HG02885 (cell line): ENCODE measurements at regions not wholly inside any gene's neighbourhood (a gene's known extent, or its start where the extent isn't known, plus 50 kb on each side); places are given as distances from the start of the nearest gene placed in this dataset.

Source experiments
- ATAC-seq: cut with Tn5 transposase; IDR thresholded peaks from one replicate; pipeline ENCODE4 v1.9.1; 2021; ENCODE audit warnings: mild to moderate bottlenecking; ENCODE audit not compliant: unreplicated experiment, poor library complexity

- ATAC-seq: no peak
These were observed 496.7 kb downstream of the SPRY1 start for GRCh38 chr4:123893011-123893981.

DNA sequence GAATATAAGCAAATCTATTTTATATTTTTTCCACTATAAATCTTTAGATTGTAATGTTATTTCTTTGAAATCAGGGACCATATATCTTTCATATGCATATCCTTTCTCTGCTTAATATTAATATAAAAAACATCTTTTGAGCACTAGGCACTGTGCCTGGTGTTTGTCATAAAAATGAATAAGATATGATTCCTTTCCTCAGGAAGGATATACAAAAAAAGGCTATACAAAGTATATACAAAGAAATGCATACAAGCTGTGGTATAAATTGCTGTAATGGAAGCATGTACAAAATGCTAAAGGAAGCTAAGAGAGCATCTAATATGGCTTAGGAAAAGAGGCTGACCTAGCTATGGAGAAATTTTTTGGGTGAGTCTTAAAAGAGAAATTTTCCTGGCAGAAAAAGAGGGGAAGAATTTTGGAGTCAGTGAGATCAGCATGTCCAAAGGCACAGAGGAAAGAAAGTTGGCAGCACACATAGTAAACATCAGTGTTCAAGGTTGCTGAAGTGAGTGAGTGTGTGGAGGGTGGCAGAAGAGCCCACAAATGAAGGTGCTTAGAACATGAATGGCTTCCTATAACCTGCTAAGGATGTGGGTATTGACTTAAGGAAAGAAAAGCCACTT lies 500.0 kb downstream of the SPRY1 start:
- ATAC-seq: no peak

DNA sequence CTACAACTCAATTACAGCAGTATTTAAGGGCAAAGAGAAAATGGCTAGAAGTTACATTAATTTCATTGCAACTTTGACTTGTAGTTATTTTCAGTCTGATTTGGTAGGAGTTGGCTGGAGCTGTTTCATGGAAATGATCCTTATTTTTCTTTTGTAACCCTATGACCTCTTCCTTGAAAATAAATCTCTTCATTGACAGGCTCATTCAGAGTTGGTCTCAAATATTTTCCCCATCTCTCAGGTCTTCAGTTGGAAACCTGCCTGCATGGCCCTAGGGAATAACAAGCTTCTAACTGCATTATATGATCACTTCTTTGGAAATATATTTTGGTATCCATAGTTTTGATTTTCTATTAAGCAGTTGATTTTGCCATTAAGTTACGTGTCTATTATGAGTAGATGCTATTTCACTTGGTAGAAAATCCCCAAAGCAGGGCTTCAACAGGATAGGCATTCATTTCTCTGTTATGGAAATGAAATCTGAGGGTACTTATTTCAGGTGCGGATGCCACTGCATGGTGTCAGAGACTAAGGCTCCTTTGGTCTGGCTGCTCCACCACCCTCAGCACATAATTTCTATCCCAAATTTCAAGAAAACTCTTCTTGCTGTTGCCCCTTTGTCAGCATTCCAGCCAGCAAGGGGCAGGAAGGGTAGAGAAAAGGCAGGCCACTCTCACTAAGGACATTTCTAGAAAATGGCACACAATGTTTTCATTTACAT lies 502.5 kb downstream of the SPRY1 start:
- no peak for ATAC-seq

- no peak for ATAC-seq
These were observed 508.3 kb downstream of the SPRY1 start for GRCh38 chr4:123904882-123905281.

- no peak for ATAC-seq
These were observed 517.0 kb downstream of the SPRY1 start for GRCh38 chr4:123913598-123913997.

GRCh38 chr4:123916821-123917220 lies 520.2 kb downstream of the SPRY1 start:
- ATAC-seq: no peak

GRCh38 chr4:123919576-123920098 lies 523.0 kb downstream of the SPRY1 start:
- no peak for ATAC-seq

DNA sequence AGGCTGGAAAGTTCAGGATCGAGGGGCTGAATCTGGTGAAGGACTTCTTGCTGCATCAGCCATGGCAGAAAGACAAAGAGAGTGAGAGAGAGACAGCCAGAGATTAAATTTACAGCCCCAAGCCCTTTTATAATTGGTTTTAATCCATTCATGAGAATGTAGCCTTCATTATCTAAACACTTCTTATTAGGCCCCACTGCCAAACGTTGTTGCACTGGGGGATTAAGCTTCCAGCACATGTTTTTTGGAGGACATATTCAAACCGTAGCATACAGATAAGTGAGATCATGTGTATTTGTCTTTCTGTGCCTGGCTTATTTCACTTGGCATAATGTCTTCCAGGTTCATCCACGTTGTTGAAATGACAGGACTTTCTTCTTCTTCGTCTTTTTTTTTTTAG lies 524.7 kb downstream of the SPRY1 start:
- no peak for ATAC-seq

DNA sequence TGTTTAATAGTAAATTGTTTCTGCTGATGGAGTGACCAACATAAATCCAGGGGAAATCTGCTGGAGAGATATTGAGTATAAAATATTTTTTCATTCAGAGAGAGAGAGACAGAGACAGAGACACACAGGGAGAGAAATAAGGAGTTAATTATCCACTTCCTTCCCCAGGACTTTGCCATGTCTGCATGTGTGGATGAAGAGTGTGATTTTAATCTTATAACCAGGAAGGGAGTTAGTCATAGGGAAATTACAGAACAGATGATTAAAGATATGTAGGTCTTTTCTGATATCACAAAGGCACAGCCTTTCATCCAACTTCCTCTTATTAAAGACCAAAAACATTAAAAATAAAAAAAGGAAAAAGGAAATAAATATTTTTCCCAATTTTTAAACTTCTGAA lies 526.3 kb downstream of the SPRY1 start:
- ATAC-seq: no peak

- ATAC-seq: no peak
These were observed 527.9 kb downstream of the SPRY1 start for GRCh38 chr4:123924536-123924935.

- ATAC-seq: no peak
These were observed 533.0 kb downstream of the SPRY1 start for GRCh38 chr4:123929565-123929964.

GRCh38 chr4:123930996-123931395 lies 534.4 kb downstream of the SPRY1 start:
- no peak for ATAC-seq

DNA sequence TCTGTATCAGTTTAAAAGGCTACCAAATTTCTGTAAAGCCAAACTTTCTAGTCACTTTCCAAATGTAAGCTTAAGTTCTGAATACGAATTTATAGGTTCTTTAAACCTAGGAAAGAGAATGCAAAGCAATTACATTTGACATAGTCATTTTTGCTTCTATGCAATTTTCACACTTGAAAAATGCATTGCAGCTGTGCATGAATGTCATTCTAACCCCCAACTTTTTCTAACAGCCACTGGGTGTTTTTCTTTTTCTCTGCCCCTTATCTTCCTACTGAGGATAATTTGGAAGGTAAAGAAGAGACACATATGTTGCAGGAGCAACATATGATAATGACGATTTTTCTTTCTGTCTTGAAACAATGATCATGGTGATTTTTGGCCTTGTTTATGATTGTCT lies 537.5 kb downstream of the SPRY1 start:
- ATAC-seq: no peak

- no peak for ATAC-seq
These were observed 540.0 kb downstream of the SPRY1 start for GRCh38 chr4:123936621-123937043.

DNA sequence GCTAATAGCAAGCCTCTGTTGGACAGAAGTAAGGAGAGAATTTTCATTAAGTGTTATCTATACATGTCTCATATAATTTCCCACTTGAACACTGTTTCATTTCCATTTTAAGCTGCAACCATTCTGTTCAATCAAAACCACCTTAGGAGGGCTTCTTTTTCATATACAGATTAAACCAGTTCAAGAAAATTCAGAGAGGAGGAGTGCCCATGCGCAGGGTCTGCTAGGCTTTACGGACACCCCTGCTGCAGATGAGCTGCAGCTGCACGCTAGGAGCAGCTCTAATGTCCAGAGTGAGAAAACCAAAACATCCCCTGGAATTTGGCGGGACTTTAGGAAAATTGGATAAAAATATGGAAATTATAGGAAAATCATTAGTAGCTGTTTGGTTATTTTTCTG lies 541.0 kb downstream of the SPRY1 start:
- no peak for ATAC-seq

- ATAC-seq: no peak
These were observed 543.0 kb downstream of the SPRY1 start for GRCh38 chr4:123939621-123940020.

DNA sequence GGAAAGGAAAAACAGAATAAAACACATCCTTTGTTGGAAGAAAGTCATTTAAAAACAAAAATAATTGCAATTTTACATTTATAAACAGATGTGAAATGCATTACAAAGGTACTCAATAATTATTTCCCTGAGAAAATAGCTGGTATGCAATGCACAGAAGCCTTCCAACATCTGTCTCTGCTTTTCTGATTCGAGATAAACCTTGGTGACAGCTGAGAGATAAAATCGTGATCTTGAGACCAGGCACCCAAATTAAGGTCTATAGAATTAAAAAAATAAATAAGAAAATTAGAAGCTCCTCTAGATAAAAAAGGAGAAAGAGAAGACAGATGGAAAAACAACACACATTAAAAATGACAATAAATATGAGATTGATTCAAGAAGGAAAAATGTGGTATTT lies 544.0 kb downstream of the SPRY1 start:
- no peak for ATAC-seq

- ATAC-seq: no peak
These were observed 544.7 kb downstream of the SPRY1 start for GRCh38 chr4:123941306-123941705.

DNA sequence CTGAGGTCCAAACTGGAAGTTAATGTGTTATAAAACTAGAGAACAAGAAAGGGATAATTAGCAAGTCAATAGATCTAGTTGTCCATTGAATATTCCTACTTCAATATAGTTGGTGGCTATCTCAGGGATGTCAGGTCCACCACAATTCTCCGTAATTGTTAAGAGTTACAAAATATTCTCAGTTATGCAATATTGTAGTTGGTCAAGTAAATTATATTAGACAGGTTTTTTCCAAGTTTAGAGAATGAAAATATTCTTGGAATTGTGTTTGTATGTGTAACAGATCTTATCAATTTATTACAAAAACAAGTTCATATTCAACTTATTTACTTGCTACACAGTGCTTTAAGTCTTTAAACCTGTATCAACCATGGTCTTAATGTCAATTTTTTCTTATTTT lies 547.4 kb downstream of the SPRY1 start:
- no peak for ATAC-seq

DNA sequence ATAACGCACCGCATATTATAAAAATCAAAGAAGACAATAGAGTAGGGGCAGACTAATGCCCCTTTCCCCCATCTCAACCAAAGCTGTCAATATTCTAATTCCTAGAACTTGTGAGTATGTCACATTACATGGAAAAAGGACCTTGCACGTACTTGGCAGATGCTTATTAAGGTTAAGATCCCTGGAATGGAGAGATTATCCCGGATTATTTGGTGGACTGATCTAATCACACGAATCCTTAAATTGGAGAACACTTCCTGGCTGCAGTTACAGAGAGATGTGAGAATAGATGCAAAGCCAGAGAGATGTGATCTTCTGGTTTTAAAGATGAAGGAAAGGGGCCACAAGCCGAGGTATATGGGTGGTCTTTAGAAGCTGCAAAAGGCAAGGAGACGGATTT lies 548.7 kb downstream of the SPRY1 start:
- no peak for ATAC-seq

DNA sequence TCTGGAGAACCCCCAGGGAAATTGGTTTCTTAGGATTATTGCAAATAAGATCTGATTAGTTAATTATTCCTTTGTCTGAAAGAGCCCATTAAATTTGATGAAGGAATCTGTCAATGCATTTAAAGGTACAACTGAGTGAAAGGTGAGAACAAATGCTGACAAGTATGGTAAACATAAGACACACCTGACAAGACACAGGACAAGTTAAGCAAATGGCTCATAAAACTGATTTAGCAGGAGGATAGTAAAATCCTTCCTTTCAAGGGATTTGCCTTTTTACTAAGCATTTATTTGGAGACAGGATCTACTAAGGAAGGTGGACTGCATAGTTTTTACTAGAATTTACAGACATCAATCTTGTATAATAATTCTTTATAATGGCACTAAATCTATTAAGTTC lies 553.9 kb downstream of the SPRY1 start:
- no peak for ATAC-seq
